Caco-2 (cell line): ENCODE measurements at regions not wholly inside any gene's neighbourhood (a gene's known extent, or its start where the extent isn't known, plus 50 kb on each side); places are given as distances from the start of the nearest gene placed in this dataset.

Experiments
- BruUV-seq: library from RNA; stranded (reverse); fragments of 400-500 nt; replicated peaks from 2 replicates; lab custom pipeline; 2021; lab: Mats Ljungman, UMichigan
- CTCF ChIA-PET: fragments of 300-600 bp; sonication (Branson Sonifier 250); formaldehyde crosslinking; loops from one replicate; lab custom pipeline; 2022; ENCODE audit warnings: antibody characterized with exemption; lab: Charles Lee
- POLR2A ChIA-PET: fragments of 300-600 bp; sonication (Branson Sonifier 250); formaldehyde crosslinking; loops from one replicate; lab custom pipeline; 2022; ENCODE audit warnings: antibody characterized with exemption; lab: Charles Lee
- DNase-seq, 2 experiments: peaks; one replicate each; pipeline versions ENCODE4 v3.0.0 to v3.0.0-alpha.2; 2020 to 2022
- H3K27me3 ChIP-seq: replicated peaks from 2 replicates; pipeline ENCODE4 v1.6.0; 2011; ENCODE audit warnings: low read length; ENCODE audit not compliant: control insufficient read depth, insufficient read depth
- H3K36me3 ChIP-seq: 2 replicates; pipeline ENCODE4 v1.5.1; 2011; ENCODE audit warnings: low read length; ENCODE audit not compliant: control insufficient read depth, insufficient read depth
- H3K4me1 ChIP-seq: fragments of 250-450 bp; sonication (Bioruptor Pico); 2 replicates; pipeline ENCODE4 v1.5.1; 2020; ENCODE audit warnings: mild to moderate bottlenecking
- H3K4me3 ChIP-seq: 2 replicates; pipeline ENCODE4 v1.5.1; 2011; ENCODE audit warnings: low read depth, mild to moderate bottlenecking, control low read depth, low read length
- H3K9me3 ChIP-seq: fragments of 250-450 bp; sonication (Bioruptor Pico); 2 replicates; pipeline ENCODE4 v1.5.1; 2020; ENCODE audit warnings: mild to moderate bottlenecking, moderate library complexity
- H3K27ac Mint-ChIP-seq: one replicate; pipeline ENCODE4 v1.8.0; 2022; ENCODE audit warnings: mixed read lengths; ENCODE audit not compliant: unreplicated experiment
- H3K27me3 Mint-ChIP-seq: one replicate; pipeline ENCODE4 v1.8.0; 2022; ENCODE audit warnings: mixed read lengths; ENCODE audit not compliant: insufficient read depth, unreplicated experiment
- H3K36me3 Mint-ChIP-seq: one replicate; pipeline ENCODE4 v1.8.0; 2022; ENCODE audit warnings: mild to moderate bottlenecking, mixed read lengths; ENCODE audit not compliant: insufficient read depth, unreplicated experiment
- H3K4me1 Mint-ChIP-seq: one replicate; pipeline ENCODE4 v1.8.0; 2022; ENCODE audit warnings: low read depth, mixed read lengths; ENCODE audit not compliant: unreplicated experiment
- H3K4me3 Mint-ChIP-seq: one replicate; pipeline ENCODE4 v1.8.0; 2022; ENCODE audit warnings: mild to moderate bottlenecking, moderate library complexity, mixed read lengths; ENCODE audit not compliant: unreplicated experiment
- H3K9me3 Mint-ChIP-seq: one replicate; pipeline ENCODE4 v1.8.0; 2022; ENCODE audit warnings: mixed read lengths; ENCODE audit not compliant: unreplicated experiment
- intact Hi-C: fragments of 100-400 bp; cut with micrococcal nuclease; formaldehyde crosslinking; loops from one replicate; pipeline ENCODE4 v1.10.0; 2022; ENCODE audit not compliant: unreplicated experiment
- TF ChIP-seq, protein P1 (sequence below), 2 experiments: fragments of 200-600 bp in 1 of 2; IDR thresholded peaks; 1 replicate in 1 of 2; 2 replicates in 1 of 2; pipeline versions ENCODE4 v1.5.1 to v1.8.0; 2011 to 2022; ENCODE audit warnings: antibody characterized with exemption in 1 of 2, control low read depth in 1 of 2, inconsistent platforms in 1 of 2, low read depth in 1 of 2, low read length in 1 of 2, mild to moderate bottlenecking in 1 of 2, moderate library complexity in 1 of 2; ENCODE audit not compliant: insufficient read depth in 1 of 2, severe bottlenecking in 1 of 2, unreplicated experiment in 1 of 2

DNA sequence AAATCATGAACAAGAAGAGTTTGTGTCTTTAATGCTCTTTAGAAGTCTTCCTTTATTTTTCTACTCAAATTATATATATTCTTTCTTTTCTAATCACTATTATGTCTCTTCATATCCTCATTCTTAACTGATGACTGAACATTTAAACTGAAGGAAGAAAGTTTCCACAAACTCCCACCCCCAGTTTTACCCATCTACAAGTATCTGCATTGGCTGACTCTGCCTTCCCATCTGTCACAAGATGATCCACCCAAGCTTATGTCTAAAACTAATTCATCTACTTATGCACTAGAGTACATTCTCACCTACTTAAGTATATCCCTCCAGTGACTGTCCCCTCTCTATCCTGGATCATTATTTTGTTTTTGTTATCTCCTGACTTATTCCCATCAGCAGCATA, 344.5 kb downstream of the PRR16 start:
- Mint-ChIP-seq H3K36me3 (no peaks in the 10 kb centered on the region), H3K4me1 (no peaks in the 10 kb centered on the region), H3K9me3 (no peaks in the 10 kb centered on the region), H3K4me3 (no peak overlapping the region), H3K27ac (no peak overlapping the region), H3K27me3 (peaks cover 3% of the 10 kb centered on the region)
- ChIA-PET POLR2A (no interaction called here), CTCF (no interaction called here)
- no peaks in the 10 kb centered on the region for H3K4me1 ChIP-seq
- no peaks in the 10 kb centered on the region for H3K36me3 ChIP-seq
- no peak for DNase-seq
- BruUV-seq, result no TSS peak
- TF ChIP-seq, protein P1, sequence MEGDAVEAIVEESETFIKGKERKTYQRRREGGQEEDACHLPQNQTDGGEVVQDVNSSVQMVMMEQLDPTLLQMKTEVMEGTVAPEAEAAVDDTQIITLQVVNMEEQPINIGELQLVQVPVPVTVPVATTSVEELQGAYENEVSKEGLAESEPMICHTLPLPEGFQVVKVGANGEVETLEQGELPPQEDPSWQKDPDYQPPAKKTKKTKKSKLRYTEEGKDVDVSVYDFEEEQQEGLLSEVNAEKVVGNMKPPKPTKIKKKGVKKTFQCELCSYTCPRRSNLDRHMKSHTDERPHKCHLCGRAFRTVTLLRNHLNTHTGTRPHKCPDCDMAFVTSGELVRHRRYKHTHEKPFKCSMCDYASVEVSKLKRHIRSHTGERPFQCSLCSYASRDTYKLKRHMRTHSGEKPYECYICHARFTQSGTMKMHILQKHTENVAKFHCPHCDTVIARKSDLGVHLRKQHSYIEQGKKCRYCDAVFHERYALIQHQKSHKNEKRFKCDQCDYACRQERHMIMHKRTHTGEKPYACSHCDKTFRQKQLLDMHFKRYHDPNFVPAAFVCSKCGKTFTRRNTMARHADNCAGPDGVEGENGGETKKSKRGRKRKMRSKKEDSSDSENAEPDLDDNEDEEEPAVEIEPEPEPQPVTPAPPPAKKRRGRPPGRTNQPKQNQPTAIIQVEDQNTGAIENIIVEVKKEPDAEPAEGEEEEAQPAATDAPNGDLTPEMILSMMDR (IDR thresholded peaks at IDR 0.05; ENCODE audit: insufficient read depth in 1 of 2, low read depth in 1 of 2, low read length in 1 of 2, severe bottlenecking in 1 of 2, unreplicated experiment in 1 of 2), result no peak
- no peak overlapping the region for H3K4me3 ChIP-seq
- H3K9me3 ChIP-seq, result no peaks in the 10 kb centered on the region
- intact Hi-C loops, result no loop called here
- H3K27me3 ChIP-seq, result no peaks in the 10 kb centered on the region

- intact Hi-C loops, result no loop called here
- H3K9me3 ChIP-seq, result no peaks in the 10 kb centered on the region
- no peaks in the 10 kb centered on the region for H3K36me3 Mint-ChIP-seq
- no peak overlapping the region for H3K4me3 Mint-ChIP-seq
- TF ChIP-seq, protein P1 (IDR thresholded peaks at IDR 0.05; ENCODE audit: insufficient read depth in 1 of 2, low read depth in 1 of 2, low read length in 1 of 2, severe bottlenecking in 1 of 2, unreplicated experiment in 1 of 2), result no peak
- H3K4me1 Mint-ChIP-seq, result no peaks in the 10 kb centered on the region
- BruUV-seq, result no TSS peak
- DNase-seq, result no peak
- no peak overlapping the region for H3K4me3 ChIP-seq
- no peaks in the 10 kb centered on the region for H3K4me1 ChIP-seq
- POLR2A ChIA-PET, result no interaction called here
- H3K36me3 ChIP-seq, result no peaks in the 10 kb centered on the region
- no peaks in the 10 kb centered on the region for H3K9me3 Mint-ChIP-seq
- H3K27ac Mint-ChIP-seq, result no peak overlapping the region
- H3K27me3 Mint-ChIP-seq, result no peaks in the 10 kb centered on the region
- no peaks in the 10 kb centered on the region for H3K27me3 ChIP-seq
- CTCF ChIA-PET, result no interaction called here
Observed at GRCh38 chr5:120813551-120813950, 349.5 kb downstream of the PRR16 start.

DNA sequence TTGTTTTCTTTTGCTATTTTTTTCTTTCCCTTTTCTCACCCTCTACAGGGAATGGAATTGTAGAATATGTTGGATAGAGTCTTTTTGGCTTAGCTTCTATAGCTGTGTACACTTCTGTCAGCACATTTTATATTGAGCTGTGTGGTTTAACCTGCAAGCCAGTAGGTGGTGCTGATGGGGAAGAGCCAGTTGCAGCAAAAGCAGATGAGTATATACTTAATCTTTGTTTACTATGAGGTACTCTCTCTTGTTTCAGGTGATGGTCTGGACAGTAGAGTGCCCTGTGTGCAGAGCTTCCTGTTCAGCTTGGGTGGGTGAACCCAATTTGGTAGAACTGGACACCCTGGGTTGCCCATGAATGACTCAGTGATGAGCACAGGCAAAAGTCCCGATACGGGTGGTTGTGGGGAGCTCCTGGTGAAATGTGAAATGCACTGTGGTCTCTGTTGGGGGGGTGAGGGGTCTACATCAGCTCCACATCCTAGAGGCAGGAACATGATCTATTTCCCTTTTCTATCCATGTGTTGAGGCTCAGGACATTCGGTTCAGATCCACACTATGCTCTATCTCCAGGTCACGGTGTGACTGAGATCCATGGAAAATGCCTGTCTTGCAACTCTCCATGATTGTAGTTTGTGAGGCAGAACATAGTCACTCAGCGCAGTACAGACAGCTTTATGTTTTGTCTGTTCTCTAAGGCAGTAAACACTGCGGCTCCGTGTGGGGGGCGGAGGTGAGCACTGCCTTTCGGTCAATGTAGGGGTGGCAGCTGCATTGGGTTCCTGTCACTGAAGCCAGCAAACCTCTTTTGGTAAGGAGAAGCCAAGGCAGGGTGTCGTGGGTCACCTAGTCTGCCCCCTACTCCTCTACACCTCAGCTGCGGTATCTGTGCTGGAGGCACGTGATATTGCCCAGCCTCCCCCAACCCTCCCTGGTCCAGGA, 353.2 kb downstream of the PRR16 start:
- no peak overlapping the region for H3K27ac Mint-ChIP-seq

More for the DNA sequence above, 353.2 kb downstream of the PRR16 start:
- no peaks in the 10 kb centered on the region for H3K9me3 Mint-ChIP-seq
- H3K36me3 Mint-ChIP-seq, result no peaks in the 10 kb centered on the region
- H3K4me3 Mint-ChIP-seq, result no peak overlapping the region
- Histone ChIP-seq H3K36me3 (no peaks in the 10 kb centered on the region), H3K4me3 (no peak overlapping the region), H3K4me1 (no peaks in the 10 kb centered on the region), H3K27me3 (no peaks in the 10 kb centered on the region), H3K9me3 (no peaks in the 10 kb centered on the region)
- ChIA-PET CTCF (no interaction called here), POLR2A (no interaction called here)
- no peaks in the 10 kb centered on the region for H3K27me3 Mint-ChIP-seq
- TF ChIP-seq, protein P1 (IDR thresholded peaks at IDR 0.05; ENCODE audit: insufficient read depth in 1 of 2, low read depth in 1 of 2, low read length in 1 of 2, severe bottlenecking in 1 of 2, unreplicated experiment in 1 of 2), result peak; percentile 29 to 36
- intact Hi-C loops, result no loop called here
- DNase-seq, result peak in 1 of 2 experiments; percentile 6
- BruUV-seq, result no TSS peak
- no peaks in the 10 kb centered on the region for H3K4me1 Mint-ChIP-seq
